ENCODE measurements at regions not wholly inside any gene's neighbourhood (a gene's known extent, or its start where the extent isn't known, plus 50 kb on each side); places are given as distances from the start of the nearest gene placed in this dataset.

DNA sequence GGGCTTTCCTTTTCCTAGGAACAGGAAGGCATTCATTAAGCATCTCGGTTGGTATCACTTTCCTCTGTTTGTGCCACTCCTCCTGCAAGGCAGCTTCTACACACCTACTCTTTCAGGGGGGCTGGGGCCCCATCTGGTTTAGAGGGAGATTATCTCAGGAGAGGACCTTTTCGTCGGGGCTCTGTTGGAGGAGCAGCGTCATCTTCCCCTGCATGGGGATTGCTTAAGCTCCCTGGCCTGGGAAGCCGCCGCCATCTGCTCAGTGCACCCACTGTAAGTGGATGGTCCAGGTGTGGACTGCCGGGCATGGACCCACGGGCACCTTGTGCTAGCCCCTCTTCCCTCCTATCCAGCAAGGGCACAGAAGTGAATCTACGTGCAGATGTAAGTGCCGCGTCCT, 355.3 kb upstream of the SMIM21 start (continued):
- TF ChIP-seq, protein P1, sequence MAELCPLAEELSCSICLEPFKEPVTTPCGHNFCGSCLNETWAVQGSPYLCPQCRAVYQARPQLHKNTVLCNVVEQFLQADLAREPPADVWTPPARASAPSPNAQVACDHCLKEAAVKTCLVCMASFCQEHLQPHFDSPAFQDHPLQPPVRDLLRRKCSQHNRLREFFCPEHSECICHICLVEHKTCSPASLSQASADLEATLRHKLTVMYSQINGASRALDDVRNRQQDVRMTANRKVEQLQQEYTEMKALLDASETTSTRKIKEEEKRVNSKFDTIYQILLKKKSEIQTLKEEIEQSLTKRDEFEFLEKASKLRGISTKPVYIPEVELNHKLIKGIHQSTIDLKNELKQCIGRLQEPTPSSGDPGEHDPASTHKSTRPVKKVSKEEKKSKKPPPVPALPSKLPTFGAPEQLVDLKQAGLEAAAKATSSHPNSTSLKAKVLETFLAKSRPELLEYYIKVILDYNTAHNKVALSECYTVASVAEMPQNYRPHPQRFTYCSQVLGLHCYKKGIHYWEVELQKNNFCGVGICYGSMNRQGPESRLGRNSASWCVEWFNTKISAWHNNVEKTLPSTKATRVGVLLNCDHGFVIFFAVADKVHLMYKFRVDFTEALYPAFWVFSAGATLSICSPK (IDR thresholded peaks at IDR 0.05; ENCODE audit: borderline replicate concordance) = no peak
- TF ChIP-seq HDAC2 (IDR thresholded peaks at IDR 0.05) = no peak
- no peak for TF ChIP-seq NFE2L1 (tag; IDR thresholded peaks at IDR 0.05; ENCODE audit: borderline replicate concordance, low read depth)
- TF ChIP-seq SMARCE1 (IDR thresholded peaks at IDR 0.05) = no peak
- no peak for TF ChIP-seq SAP30 (IDR thresholded peaks at IDR 0.05; ENCODE audit: borderline replicate concordance, insufficient read depth, low read depth, low read length, poor library complexity, severe bottlenecking)
- TF ChIP-seq, protein P2, sequence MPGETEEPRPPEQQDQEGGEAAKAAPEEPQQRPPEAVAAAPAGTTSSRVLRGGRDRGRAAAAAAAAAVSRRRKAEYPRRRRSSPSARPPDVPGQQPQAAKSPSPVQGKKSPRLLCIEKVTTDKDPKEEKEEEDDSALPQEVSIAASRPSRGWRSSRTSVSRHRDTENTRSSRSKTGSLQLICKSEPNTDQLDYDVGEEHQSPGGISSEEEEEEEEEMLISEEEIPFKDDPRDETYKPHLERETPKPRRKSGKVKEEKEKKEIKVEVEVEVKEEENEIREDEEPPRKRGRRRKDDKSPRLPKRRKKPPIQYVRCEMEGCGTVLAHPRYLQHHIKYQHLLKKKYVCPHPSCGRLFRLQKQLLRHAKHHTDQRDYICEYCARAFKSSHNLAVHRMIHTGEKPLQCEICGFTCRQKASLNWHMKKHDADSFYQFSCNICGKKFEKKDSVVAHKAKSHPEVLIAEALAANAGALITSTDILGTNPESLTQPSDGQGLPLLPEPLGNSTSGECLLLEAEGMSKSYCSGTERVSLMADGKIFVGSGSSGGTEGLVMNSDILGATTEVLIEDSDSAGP (CRISPR knock-in tag; IDR thresholded peaks at IDR 0.05) = no peak
- TF ChIP-seq, protein P3, sequence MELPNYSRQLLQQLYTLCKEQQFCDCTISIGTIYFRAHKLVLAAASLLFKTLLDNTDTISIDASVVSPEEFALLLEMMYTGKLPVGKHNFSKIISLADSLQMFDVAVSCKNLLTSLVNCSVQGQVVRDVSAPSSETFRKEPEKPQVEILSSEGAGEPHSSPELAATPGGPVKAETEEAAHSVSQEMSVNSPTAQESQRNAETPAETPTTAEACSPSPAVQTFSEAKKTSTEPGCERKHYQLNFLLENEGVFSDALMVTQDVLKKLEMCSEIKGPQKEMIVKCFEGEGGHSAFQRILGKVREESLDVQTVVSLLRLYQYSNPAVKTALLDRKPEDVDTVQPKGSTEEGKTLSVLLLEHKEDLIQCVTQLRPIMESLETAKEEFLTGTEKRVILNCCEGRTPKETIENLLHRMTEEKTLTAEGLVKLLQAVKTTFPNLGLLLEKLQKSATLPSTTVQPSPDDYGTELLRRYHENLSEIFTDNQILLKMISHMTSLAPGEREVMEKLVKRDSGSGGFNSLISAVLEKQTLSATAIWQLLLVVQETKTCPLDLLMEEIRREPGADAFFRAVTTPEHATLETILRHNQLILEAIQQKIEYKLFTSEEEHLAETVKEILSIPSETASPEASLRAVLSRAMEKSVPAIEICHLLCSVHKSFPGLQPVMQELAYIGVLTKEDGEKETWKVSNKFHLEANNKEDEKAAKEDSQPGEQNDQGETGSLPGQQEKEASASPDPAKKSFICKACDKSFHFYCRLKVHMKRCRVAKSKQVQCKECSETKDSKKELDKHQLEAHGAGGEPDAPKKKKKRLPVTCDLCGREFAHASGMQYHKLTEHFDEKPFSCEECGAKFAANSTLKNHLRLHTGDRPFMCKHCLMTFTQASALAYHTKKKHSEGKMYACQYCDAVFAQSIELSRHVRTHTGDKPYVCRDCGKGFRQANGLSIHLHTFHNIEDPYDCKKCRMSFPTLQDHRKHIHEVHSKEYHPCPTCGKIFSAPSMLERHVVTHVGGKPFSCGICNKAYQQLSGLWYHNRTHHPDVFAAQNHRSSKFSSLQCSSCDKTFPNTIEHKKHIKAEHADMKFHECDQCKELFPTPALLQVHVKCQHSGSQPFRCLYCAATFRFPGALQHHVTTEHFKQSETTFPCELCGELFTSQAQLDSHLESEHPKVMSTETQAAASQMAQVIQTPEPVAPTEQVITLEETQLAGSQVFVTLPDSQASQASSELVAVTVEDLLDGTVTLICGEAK (IDR thresholded peaks at IDR 0.05) = no peak
- TF ChIP-seq, protein P3 (CRISPR knock-in tag; IDR thresholded peaks at IDR 0.05) = no peak
- TF ChIP-seq CC2D1A (IDR thresholded peaks at IDR 0.05) = no peak
- no peak for TF ChIP-seq BRCA1 (IDR thresholded peaks at IDR 0.05)
- TF ChIP-seq BRCA1 (CRISPR knock-in tag; IDR thresholded peaks at IDR 0.05) = no peak

Data from K562 (cell line).